Upper lobe of left lung (tissue), 4 donors: ENCODE measurements at regions not wholly inside any gene's neighbourhood (a gene's known extent, or its start where the extent isn't known, plus 50 kb on each side); places are given as distances from the start of the nearest gene placed in this dataset.

ENCODE experiments used
- CTCF ChIP-seq, 6 experiments: fragments of 450-650 bp in 4 of 6; fragments of 200-600 bp in 2 of 6; sonication (generic) in 2 of 6; IDR thresholded peaks; one replicate each; pipeline ENCODE4 v1.5.1; 2016 to 2019; ENCODE audit warnings: antibody characterized with exemption in 6 of 6
- EP300 ChIP-seq, 4 donors: sonication (generic); formaldehyde crosslinking; IDR thresholded peaks; one replicate each; pipeline ENCODE4 v1.5.1; 2017; ENCODE audit warnings: antibody characterized with exemption in 4 of 4, control low read depth in 2 of 4
- POLR2AphosphoS5 ChIP-seq, 2 donors: sonication (generic); formaldehyde crosslinking; IDR thresholded peaks; one replicate each; pipeline ENCODE4 v1.5.1; 2017; ENCODE audit warnings: antibody characterized with exemption in 2 of 2

GRCh38 chr12:107552263-107552662 is 133.3 kb upstream of the PWP1 start:
- no peak for TF ChIP-seq EP300 (IDR thresholded peaks at IDR 0.05)
- TF ChIP-seq POLR2AphosphoS5 (IDR thresholded peaks at IDR 0.05) = no peak
- no peak for TF ChIP-seq CTCF (IDR thresholded peaks at IDR 0.05)
